ENCODE measurements at regions not wholly inside any gene's neighbourhood (a gene's known extent, or its start where the extent isn't known, plus 50 kb on each side); places are given as distances from the start of the nearest gene placed in this dataset.

DNA sequence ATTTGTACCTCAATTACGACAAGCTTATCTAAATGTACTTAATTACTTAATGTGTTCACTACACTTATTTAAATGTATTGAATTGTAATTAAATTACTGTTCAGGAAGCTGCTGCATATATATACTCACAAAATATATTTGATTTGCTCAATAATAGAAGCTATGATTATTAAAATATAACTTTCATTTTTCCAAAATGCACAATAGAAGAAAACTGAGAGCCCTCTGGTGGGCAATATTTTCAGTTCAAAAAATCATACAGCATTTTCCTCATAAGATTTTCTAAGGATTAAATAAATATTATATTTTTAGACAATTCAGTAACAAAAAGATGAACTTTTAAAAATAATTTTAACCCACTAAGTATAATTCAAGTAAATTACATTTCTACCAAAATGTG, 217.3 kb downstream of the DKK2 start:
- TF ChIP-seq, protein P1, sequence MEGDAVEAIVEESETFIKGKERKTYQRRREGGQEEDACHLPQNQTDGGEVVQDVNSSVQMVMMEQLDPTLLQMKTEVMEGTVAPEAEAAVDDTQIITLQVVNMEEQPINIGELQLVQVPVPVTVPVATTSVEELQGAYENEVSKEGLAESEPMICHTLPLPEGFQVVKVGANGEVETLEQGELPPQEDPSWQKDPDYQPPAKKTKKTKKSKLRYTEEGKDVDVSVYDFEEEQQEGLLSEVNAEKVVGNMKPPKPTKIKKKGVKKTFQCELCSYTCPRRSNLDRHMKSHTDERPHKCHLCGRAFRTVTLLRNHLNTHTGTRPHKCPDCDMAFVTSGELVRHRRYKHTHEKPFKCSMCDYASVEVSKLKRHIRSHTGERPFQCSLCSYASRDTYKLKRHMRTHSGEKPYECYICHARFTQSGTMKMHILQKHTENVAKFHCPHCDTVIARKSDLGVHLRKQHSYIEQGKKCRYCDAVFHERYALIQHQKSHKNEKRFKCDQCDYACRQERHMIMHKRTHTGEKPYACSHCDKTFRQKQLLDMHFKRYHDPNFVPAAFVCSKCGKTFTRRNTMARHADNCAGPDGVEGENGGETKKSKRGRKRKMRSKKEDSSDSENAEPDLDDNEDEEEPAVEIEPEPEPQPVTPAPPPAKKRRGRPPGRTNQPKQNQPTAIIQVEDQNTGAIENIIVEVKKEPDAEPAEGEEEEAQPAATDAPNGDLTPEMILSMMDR (IDR thresholded peaks at IDR 0.05), result peak in 2 of 12 donors; percentile 6 to 10
- TF ChIP-seq POLR2A (IDR thresholded peaks at IDR 0.05), result no peak
